Choroid plexus epithelial cell (primary cell): ENCODE measurements at regions not wholly inside any gene's neighbourhood (a gene's known extent, or its start where the extent isn't known, plus 50 kb on each side); places are given as distances from the start of the nearest gene placed in this dataset.
"Not testable (repeated sequence)": the region's sequence is repeated elsewhere in the genome, so short reads cannot be mapped to it uniquely, and the experiment has no call there.

Experiments used
- DNase-seq: peaks from one replicate; pipeline ENCODE4 v3.0.0-alpha.2; 2010; ENCODE audit warnings: low read depth
- H3K4me3 ChIP-seq: 2 replicates; pipeline ENCODE4 v1.5.1; 2011; ENCODE audit warnings: low read depth, mild to moderate bottlenecking, control low read depth, low read length, moderate library complexity
- TF ChIP-seq, protein P1 (sequence below): conservative IDR thresholded peaks from 2 replicates; pipeline ENCODE4 v1.5.1; 2011; ENCODE audit warnings: low read depth, mild to moderate bottlenecking, control low read depth, inconsistent platforms, low read length, moderate library complexity

DNA sequence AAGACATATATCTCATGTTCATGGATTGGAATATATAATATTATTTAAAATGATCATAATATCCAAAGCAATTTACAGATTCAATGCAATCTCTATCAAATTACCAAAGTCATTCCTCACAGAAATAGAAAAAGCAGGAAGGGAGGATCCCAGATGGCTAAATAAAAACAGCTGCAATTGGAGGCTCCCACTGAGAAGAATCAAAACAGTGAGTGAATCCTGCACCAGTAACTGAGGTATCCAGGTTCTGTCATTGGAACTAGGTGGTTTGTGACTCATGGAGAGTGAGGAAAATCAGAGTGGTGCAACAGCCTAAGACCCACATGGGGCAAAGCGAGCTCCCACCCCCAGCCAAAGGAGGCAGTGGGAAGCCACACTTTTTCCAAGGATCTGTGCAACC lies 128.4 kb downstream of the MTERF1 start:
- DNase-seq, result no peak
- TF ChIP-seq, protein P1, sequence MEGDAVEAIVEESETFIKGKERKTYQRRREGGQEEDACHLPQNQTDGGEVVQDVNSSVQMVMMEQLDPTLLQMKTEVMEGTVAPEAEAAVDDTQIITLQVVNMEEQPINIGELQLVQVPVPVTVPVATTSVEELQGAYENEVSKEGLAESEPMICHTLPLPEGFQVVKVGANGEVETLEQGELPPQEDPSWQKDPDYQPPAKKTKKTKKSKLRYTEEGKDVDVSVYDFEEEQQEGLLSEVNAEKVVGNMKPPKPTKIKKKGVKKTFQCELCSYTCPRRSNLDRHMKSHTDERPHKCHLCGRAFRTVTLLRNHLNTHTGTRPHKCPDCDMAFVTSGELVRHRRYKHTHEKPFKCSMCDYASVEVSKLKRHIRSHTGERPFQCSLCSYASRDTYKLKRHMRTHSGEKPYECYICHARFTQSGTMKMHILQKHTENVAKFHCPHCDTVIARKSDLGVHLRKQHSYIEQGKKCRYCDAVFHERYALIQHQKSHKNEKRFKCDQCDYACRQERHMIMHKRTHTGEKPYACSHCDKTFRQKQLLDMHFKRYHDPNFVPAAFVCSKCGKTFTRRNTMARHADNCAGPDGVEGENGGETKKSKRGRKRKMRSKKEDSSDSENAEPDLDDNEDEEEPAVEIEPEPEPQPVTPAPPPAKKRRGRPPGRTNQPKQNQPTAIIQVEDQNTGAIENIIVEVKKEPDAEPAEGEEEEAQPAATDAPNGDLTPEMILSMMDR, result no peak
- no peak overlapping the region for H3K4me3 ChIP-seq

DNA sequence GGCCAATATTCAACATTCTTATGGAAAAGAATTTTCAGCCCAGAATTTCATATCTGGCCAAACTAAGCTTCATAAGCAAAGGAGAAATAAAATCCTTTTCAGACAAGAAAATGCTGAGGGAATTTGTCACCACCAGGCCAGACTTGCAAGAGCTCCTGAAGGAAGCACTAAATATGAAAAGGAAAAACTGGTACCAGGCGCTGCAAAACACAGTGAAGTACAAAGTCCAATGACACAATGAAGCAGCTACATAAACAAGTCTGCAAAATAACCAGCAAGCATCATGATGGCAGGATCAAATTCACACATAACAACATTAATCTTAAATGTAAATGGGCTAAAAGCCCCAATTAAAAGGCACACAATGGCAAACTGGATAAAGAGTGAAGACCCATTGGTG lies 126.2 kb downstream of the MTERF1 start:
- not testable (repeated sequence) for H3K4me3 ChIP-seq, DNase-seq

DNA sequence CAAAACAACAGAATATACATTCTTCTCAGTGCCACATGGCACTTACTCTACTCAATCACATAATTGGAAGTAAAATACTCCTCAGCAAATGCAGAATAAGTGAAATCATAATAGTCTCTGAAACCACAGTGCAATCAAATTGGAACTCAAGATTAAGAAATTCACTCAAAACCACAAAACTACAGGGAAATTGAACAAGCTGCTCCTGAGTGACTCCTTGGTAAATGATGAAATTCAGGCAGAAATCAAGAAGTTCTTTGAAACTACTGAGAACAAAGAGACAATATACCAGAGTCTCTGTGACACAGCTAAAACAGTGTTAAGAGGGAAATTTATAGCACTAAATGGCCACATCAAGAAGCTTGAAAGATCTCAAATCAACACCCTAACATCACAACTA lies 125.4 kb downstream of the MTERF1 start:
- not testable (repeated sequence) for H3K4me3 ChIP-seq
- DNase-seq, result peak; percentile 37

DNA sequence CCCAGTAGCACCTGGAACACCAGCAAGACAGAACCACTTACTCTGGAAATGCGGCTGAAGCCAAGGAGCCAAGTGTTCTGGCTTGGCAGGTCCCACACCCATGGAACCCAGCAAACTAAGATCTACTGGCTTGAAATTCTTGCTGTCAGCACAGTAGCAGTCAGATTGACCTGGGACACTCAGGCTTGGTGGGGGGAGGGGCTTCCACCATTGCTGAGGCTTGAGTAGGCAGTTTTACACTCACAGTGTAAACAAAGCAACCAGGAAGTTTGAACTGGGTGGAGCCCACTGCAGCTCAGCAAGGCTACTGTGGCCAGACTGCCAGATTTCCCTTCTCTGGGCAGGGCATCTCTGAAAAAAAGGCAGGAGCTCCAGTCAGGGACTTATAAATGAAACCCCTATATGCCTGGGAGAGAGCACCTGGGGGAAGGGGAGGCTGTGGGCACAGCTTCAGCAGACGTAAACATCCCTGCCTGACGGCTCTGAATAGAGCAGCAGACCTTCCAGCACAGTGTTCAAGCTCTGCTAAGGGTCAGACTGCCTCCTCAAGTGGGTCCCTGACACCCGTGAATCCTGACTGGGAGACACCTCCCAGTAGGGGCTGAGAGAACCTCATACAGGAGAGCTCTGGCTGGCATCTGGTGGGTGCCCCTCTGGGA lies 121.2 kb downstream of the MTERF1 start:
- TF ChIP-seq, protein P1, result no peak
- DNase-seq, result peak; percentile 64
- no peak overlapping the region for H3K4me3 ChIP-seq

DNA sequence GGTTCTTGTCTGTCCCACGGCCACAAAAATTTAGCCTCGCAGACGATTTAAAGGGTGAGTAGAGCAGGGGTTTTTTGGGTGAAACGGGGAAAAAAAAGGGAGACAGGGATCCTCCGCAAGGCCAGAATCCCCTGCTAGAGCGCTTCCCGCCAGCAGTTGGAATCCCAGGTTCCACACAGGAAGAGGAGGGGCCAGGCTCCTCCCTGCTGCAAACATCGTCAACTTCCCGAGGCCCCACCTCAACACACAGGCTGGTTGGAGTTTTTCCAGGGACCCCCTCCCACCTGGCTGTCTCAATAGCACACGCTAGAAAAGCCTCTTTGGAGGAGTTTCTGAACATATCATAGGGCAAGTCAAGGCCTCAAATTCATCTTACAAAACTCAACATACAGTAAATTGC lies 112.7 kb downstream of the MTERF1 start:
- TF ChIP-seq, protein P1, result no peak
- no peak overlapping the region for H3K4me3 ChIP-seq
- DNase-seq, result no peak

DNA sequence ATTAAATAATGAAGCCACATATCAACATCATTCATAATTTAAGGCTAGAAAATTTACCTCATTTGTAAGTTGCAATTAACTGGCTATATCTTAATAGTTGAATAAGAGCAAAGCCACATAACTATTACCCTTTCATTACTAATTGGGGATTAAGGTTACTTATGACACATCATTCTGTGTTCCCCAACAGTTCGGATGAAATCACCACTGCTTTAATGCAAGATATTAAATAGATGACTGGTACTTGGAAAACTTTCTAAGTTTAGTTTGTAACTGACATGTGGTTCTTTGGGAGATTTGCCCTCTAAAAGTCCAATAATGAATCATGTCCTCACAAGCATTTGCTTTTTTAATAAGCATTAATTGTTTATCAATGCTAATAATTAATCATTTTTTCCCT lies 109.1 kb downstream of the MTERF1 start:
- no peak for DNase-seq
- H3K4me3 ChIP-seq, result no peak overlapping the region
- TF ChIP-seq, protein P1, result no peak

DNA sequence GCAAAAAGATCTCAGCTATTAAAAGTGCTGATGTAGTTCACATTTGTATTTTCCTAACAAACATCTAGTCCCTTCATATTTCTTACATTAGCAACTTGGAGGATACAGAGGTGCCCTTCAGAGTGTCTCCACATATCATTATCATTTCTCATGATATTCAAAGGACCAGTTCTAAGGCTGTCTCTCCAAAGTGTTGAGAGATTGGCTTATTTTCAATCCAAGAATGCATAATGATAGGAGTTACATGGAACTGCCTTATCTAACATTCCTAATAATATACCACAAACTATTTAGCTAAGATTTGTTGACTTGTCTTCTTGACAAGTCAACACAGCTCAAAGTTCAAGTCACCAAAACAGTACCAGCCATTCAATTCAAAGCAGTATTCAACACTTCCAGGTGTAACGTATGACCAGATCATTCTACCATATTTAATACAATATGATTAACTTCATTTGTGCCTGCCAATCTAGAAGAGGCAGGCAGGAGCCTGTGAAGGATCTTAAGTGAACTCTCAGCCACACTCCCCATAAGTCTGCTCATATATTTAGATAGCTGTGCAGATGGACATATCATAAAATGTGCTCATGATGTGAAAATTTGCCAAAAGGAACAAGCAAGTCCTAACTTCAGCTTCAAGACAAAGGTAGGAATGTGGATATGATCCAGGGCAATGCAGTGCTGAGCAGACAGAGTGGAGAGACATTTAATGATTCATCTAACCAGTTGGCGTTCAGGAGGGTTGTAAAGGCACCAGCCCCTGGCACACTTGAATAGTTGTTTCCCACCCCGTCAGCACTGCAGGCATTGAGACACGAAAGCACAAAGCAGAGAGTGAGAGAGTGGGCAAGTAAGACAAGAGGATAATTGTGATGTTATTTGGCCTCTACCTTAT lies 108.3 kb downstream of the MTERF1 start:
- no peak overlapping the region for H3K4me3 ChIP-seq
- TF ChIP-seq, protein P1, result no peak
- DNase-seq, result peak; percentile 15

DNA sequence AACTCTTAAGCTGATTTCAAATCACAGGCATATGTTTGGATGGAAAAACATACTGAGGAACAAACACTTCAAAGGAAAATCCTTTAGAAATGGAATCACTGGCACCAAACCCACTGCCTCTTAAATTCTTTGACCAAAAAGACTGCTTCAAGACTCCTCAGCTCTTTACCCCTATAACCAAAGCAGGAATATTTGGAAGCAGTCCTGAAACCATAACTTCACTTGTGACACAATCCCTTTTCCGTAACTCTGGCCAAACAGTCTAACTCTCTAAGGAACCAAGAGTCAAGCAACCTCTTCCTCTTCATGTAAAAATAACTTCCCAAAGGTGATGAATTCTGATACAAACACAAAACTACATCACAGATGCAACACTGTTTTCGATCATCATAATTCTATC lies 104.3 kb downstream of the MTERF1 start:
- no peak for DNase-seq
- TF ChIP-seq, protein P1, result no peak
- H3K4me3 ChIP-seq, result no peak overlapping the region
